GM21737 (cell line): ENCODE measurements at regions not wholly inside any gene's neighbourhood (a gene's known extent, or its start where the extent isn't known, plus 50 kb on each side); places are given as distances from the start of the nearest gene placed in this dataset.
"Not testable (repeated sequence)": the region's sequence is repeated elsewhere in the genome, so short reads cannot be mapped to it uniquely, and the experiment has no call there.

Experiments used
- ATAC-seq: cut with Tn5 transposase; IDR thresholded peaks from one replicate; pipeline ENCODE4 v1.9.1; 2021; ENCODE audit warnings: mild to moderate bottlenecking, moderate library complexity; ENCODE audit not compliant: unreplicated experiment

GRCh38 chr1:195763907-195764374, 844.3 kb downstream of the KCNT2 start:
- no peak for ATAC-seq

- ATAC-seq, result no peak
Measured at GRCh38 chr1:195763146-195763906, 844.9 kb downstream of the KCNT2 start.

GRCh38 chr1:195761104-195761503, 847.1 kb downstream of the KCNT2 start:
- ATAC-seq, result no peak

- no peak for ATAC-seq
Measured at GRCh38 chr1:195756109-195756508, 852.1 kb downstream of the KCNT2 start.

GRCh38 chr1:195754874-195755273, 853.4 kb downstream of the KCNT2 start:
- no peak for ATAC-seq

GRCh38 chr1:195754303-195754702, 853.9 kb downstream of the KCNT2 start:
- ATAC-seq, result no peak

GRCh38 chr1:195748969-195749368, 859.3 kb downstream of the KCNT2 start:
- ATAC-seq, result no peak

GRCh38 chr1:195745189-195746010, 862.8 kb downstream of the KCNT2 start:
- no peak for ATAC-seq

- ATAC-seq, result no peak
Measured at GRCh38 chr1:195744256-195744655, 864.0 kb downstream of the KCNT2 start.

- no peak for ATAC-seq
Measured at GRCh38 chr1:195740862-195741261, 867.4 kb downstream of the KCNT2 start.

- ATAC-seq, result no peak
Measured at GRCh38 chr1:195738966-195739650, 869.1 kb downstream of the KCNT2 start.

GRCh38 chr1:195735140-195735539, 873.1 kb downstream of the KCNT2 start:
- no peak for ATAC-seq

GRCh38 chr1:195733826-195734225, 874.4 kb downstream of the KCNT2 start:
- no peak for ATAC-seq

- no peak for ATAC-seq
Measured at GRCh38 chr1:195733408-195733807, 874.8 kb downstream of the KCNT2 start.

- ATAC-seq, result no peak
Measured at GRCh38 chr1:195731385-195731784, 876.9 kb downstream of the KCNT2 start.

GRCh38 chr1:195723796-195724194, 884.4 kb downstream of the KCNT2 start:
- no peak for ATAC-seq

- not testable (repeated sequence) for ATAC-seq
Measured at GRCh38 chr1:195722852-195723795, 885.1 kb downstream of the KCNT2 start.

GRCh38 chr1:195722146-195722545, 886.1 kb downstream of the KCNT2 start:
- not testable (repeated sequence) for ATAC-seq

GRCh38 chr1:195721210-195721971, 886.8 kb downstream of the KCNT2 start:
- no peak for ATAC-seq

GRCh38 chr1:195717651-195718050, 890.6 kb downstream of the KCNT2 start:
- no peak for ATAC-seq
